Fibroblast of skin of left biceps (primary cell): ENCODE measurements at regions not wholly inside any gene's neighbourhood (a gene's known extent, or its start where the extent isn't known, plus 50 kb on each side); places are given as distances from the start of the nearest gene placed in this dataset.
"Not testable (repeated sequence)": the region's sequence is repeated elsewhere in the genome, so short reads cannot be mapped to it uniquely, and the experiment has no call there.

Experiments
- DNase-seq, 2 experiments: peaks; one replicate each; pipeline ENCODE4 v3.0.0-alpha.2; 2013; ENCODE audit warnings: low read depth in 2 of 2

DNA sequence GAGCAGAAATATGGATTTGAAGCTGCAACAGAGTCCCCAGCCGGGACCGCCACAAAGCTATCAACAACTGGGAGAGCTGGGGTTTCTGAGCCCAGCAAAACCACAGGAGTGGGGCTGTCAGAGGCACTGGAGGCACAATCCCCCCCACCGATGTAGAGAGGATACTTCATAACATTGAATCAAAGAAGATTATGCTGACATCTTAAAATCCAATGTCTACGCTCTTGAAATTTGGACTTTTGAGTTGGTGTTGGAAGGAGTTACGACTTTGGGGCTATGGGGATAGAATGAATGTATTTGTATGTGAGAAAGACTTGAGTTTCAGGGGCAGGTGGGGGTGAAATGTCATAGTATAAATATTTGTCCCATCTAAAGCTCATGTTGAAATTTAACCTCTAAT, 1121.6 kb upstream of the CDH8 start:
- no peak for DNase-seq

DNA sequence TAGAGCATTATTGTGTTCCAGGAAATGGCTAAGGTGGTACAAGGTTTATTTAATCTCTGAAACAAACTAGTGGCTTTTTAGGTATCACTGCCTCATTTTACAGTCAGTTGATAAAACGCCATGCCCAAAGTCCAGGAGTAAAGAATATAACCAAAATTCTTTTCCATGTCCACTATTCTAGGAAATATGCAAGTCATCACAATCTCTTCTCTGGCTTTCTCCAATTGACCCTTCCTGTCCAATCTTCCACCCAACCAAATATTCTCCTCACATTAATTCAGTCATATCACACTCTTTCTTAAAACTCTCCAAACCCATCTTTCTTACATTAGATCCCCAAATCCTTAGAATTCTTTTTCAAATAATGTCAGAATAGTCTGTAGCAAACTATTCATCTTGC, 1110.0 kb upstream of the CDH8 start:
- no peak for DNase-seq

DNA sequence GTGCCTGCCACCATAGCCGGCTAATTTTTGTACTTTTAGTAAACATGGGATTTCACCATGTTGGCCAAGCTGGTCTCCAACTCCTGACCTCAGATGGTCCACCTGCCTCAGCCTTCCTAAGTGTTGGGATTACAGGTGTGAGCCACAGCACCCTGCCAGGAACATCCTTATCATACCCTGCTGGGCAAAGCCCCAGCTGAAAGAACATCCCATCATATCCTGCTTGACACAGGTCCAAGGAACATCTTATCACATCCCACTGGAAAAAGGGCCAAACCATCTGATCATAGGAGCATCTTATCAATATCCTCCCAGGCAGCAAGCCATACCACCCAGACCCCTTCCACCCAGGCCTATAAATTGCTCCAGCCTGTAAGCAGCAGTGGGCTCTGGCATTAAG, 1109.2 kb upstream of the CDH8 start:
- DNase-seq = no peak

DNA sequence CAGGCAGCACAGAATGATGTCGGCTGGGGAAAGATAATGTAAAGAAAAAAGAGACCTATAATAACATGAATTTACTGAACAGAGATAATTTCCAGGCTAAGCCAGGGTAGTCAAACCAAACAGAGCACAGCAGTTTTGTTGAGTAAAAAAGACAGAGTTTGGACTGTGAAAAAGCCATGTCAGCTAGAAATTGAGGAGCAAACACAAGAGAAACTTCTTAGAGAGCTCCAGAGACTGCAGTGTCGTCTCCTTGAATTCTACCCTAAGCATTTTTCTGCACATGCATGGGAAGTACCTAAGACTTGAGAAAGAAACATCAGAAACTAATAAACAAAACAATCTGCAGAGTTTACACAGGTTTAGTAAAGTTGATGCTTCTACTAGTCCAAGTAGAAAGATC, 1098.8 kb upstream of the CDH8 start:
- no peak for DNase-seq

DNA sequence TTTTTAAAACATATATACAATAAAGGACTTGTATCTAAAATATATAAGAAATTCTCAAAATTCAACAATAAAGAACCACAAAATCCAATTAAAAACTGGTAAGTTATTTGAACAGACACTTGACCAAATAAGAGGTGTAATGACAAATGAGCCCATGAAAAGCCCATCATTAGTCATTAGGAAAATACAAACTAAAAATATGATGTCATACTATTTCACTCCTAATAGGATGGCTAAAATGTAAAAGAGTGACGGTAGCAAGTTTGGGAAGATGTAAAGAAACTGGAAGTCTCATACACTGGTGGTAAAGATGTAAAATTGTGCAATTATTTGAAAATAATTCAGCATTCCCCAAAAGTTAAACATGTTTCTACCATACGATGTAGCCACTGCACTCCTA, 1095.3 kb upstream of the CDH8 start:
- DNase-seq = no peak

GRCh38 chr16:63130942-63131341, 1094.7 kb upstream of the CDH8 start:
- no peak for DNase-seq

- no peak for DNase-seq
Observed at GRCh38 chr16:63129411-63130125, 1093.3 kb upstream of the CDH8 start.

DNA sequence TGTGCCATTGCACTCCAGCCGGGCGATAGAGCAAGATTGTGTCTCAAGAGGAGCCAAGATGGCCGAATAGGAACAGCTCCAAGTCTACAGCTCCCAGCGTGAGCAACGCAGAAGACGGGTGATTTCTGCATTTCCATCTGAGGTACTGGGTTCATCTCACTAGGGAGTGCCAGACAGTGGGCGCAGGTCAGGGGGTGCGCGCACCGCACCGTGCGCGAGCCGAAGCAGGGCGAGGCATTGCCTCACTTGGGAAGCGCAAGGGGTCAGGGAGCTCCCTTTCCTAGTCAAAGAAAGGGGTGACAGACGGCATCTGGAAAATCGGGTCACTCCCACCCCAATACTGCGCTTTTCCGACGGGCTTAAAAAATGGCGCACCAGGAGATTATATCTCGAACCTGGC, 1083.7 kb upstream of the CDH8 start:
- not testable (repeated sequence) for DNase-seq

- DNase-seq = no peak
Observed at GRCh38 chr16:63100082-63100481, 1063.8 kb upstream of the CDH8 start.

- DNase-seq = no peak
Observed at GRCh38 chr16:63096857-63097256, 1060.6 kb upstream of the CDH8 start.

DNA sequence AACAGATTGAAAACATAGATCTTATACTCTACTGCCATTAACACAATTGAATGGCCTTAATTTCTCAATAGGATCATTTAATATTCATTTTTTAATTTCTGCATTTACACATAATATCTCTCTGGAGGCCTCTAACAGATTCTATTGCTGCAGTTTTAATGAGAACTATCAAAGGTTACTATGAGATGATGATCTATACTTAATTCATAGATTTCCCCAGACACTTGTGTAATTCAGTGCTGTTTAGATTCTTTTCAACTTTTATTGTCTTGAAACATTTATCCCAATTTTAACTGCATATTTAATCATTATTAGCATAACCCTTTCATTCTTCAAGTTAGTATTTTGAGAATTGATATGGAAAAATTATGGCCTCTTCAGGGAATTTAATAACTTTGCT, 1056.5 kb upstream of the CDH8 start:
- DNase-seq = no peak

DNA sequence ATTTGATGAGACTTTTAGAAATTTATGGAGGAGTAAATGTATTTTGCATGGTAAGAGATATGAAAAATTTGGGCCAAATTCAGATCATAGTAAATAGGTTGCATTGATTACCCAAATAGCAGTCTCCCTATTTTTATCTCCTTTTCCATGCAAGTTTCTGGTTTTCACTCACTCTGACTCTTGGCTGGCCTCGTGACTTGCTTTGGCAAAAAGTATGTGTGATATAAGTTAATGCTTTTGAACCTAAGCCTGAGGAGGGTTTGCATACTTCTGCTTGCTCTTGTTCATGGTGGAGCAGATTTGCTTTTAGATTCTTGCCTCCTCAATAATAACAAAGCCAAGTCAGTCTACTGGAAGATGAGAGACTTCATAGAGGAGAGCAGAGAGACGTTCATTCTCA, 1045.9 kb upstream of the CDH8 start:
- DNase-seq = no peak

- no peak for DNase-seq
Observed at GRCh38 chr16:63080746-63081145, 1044.5 kb upstream of the CDH8 start.

GRCh38 chr16:63069047-63069446, 1032.8 kb upstream of the CDH8 start:
- DNase-seq = no peak

DNA sequence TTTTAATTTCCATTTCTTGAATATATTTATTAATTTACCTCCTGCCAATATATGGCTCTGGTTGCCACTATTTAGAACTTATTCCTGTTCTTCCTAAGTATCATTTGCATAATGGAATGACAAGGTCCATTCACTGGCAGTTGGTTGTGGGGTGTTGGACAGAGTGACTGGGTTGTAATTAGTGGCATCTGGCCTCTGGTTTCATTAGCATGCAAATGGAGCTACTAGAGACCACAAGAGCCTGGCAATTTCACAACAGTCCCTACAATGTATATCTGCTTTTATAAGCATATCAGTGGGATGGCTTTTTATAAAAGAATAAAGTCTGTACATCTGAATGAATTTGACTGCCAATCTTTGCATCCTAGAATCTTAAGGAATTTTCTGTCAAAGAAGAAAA, 1030.9 kb upstream of the CDH8 start:
- no peak for DNase-seq

DNA sequence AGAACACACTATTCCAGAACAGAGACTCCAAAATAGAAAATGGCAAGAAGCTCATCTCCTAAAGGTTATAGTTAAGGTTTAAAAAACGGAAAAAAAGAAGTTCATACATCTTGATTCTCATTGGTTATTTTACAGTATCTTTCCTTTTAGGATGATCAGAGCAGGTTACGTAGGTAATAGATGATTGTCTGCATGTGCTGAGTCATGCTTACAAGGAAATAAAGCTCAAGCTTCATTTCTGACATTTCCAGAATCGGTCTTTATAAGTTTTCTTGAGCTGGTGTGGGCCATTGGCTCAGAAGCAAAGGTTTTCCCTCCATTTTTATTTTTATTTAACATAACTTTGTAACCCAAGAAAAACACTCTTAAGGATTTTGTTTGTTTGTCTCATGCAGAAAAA, 1030.3 kb upstream of the CDH8 start:
- DNase-seq = no peak

DNA sequence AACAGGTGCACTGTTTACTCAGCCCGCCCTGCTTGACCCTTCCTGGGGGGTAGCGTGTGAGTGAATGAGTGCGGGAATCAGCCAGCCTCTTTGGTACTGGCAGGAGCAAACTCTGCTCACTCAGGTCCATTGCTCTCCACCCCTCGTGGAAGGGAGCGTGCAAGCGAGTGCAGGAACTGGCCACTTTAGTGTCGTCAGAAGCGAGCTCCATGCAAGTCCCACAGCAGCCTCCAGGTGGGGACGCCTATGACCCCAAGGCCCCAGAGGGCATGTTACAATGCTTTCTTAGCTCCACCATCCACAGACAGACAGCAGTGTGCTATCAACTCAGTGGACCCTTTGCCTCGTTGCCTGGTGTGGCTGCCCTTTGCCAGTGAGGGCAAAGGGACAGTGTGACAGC, 1025.1 kb upstream of the CDH8 start:
- DNase-seq = no peak

GRCh38 chr16:63059676-63060075, 1023.4 kb upstream of the CDH8 start:
- DNase-seq = no peak

DNA sequence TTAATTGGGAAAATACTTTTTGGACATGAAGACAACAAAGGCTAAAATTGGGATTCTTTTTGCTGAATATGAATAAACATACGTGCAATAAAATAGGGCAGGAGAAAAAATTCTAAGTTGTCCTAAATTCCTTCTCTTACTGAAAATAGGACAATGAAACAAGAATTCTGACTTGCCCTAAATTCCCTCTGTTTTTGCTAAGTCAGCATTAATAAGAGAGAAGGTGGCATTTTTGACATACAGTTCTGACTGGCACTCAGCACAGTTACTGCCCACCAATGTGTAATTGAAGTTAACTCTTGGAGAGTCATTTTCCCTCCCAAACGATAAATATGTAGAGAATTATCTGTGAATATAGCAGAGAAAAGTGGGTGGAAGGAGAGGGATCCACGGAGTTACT, 1021.1 kb upstream of the CDH8 start:
- DNase-seq = no peak

DNA sequence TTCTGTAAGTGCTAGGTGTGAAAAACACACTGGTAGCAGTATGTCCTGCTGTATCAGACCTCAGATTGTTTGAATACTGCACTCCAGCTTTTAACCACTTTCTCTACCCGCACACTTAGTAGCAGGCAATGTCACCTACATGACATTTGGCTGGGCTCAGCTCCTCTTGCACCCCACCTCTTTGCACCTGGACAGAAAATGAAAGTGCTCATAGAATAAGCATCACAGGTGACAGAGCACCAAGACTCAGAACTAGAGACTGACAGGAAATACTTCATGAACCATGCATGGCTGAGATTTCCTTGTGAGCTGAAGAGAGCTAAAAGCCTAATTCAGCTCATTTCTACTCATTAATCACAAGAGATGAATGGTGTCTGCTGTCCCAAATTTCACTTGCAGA, 1014.2 kb upstream of the CDH8 start:
- DNase-seq = no peak

DNA sequence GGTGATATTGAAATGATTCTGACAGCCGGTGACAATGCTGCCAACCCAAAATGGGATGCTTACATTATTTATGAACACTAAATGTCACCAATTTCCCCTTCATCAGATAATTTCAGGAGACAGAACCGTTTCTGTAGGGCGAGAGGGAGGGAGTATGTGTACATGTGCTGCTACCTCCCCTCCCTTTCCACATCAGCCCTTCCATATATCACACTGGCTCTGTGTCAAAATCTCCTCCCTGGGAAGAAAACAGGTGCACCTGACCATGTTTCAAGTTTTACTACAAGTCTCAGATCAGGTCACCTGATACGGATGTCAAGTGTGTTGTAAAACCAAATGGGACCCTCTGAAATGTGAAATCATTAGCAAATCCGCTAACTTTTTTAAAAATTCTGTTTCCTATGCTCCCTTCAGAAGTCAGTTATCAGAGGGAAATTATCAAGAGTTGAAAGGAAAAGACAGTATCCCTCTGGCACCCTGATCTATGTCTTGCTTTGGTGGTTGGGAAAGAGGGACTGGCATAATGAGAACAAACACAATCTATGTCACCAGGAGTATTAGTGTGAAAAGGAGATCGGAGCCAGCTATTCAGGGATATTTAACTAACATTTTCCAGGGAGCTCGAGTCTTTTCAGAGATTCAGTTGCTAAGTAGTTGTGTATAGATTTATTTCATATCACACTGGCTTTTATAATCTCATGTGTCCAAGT, 1002.3 kb upstream of the CDH8 start:
- DNase-seq = no peak

DNA sequence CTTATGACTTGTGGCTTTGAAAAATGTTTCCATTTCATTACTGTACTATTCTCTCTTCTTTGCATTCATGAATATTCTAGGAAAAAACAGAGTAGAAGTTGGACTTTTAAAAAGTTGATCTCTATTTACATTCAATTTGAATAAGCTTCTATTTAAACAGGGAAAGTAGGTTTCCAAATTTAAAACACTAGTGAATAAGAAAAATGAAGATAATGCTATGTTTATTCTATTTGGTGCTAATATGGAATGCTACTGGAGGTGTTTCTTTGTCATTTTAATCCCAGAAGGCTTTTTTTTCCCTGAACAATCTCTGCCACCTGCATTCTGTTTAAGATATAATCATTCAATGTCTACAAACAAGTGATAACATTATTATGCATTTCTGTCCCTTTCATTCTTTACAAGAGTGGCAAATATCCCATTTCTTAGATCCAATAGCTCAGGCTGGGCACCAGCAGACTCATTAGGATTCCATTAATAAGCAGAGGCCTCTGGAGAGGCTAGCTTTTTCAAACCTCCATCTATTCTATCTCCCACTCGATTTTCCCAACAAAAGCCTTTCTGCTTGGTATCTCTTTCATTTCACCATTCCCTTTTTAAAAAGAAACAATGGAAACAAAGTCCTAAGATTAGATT, 1001.6 kb upstream of the CDH8 start:
- DNase-seq = no peak

DNA sequence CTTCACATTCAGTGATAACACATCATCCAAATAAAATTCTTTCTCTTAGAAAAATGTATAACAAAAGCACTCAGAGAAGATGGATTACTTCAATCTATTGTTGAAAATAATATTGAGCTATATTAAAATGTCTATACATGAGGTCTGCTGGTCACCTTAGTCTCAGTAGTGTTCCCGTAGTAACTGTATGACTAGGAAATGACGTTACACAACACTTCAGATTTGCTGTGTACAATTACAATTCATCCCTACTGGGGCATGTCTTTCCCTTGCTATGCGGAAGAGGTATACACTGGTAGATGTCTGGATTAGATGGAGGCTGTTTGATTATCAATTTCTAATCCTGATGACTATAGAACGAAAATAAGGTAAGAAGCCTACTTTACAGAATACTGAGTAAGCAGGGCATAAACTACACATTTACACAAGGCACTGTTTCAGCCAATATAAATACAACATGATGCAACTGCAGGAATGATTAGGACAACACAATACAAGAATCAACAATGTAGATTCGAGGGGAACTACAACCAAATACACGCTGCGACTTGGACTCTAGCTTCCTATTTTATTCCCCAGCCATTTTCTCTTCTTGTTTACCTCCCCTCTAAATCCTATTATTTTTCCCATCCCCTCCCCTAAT, 982.5 kb upstream of the CDH8 start:
- DNase-seq = no peak
